CD4-positive, alpha-beta memory T cell (primary cell): ENCODE measurements at regions not wholly inside any gene's neighbourhood (a gene's known extent, or its start where the extent isn't known, plus 50 kb on each side); places are given as distances from the start of the nearest gene placed in this dataset.
A peak's percentile ranks its signal among the peaks of the same experiment; 100 is the strongest.

ENCODE experiments used
- CTCF ChIA-PET: fragments of 350-600 bp; sonication (Branson Sonifier 250); formaldehyde crosslinking; loops from one replicate; lab custom pipeline; 2021; ENCODE audit warnings: inconsistent platforms; ENCODE audit not compliant: partially characterized antibody; lab: Charles Lee
- POLR2A ChIA-PET: fragments of 350-600 bp; sonication (Branson Sonifier 250); formaldehyde crosslinking; loops from one replicate; lab custom pipeline; 2021; ENCODE audit not compliant: partially characterized antibody; lab: Charles Lee
- DNase-seq, 5 donors: peaks; one replicate each; pipeline versions ENCODE4 v3.0.0 to v3.0.0-alpha.2; 2020 to 2022; ENCODE audit warnings: mixed read lengths in 1 of 5
- H3K27ac ChIP-seq: one replicate; pipeline ENCODE4 v1.7.0; 2013; ENCODE audit warnings: low read depth, low read length
- H3K27me3 ChIP-seq: 2 replicates; pipeline ENCODE4 v1.7.0; 2013; ENCODE audit warnings: mild to moderate bottlenecking, low read length, moderate library complexity; ENCODE audit not compliant: insufficient read depth
- H3K36me3 ChIP-seq: 2 replicates; pipeline ENCODE4 v1.7.0; 2013; ENCODE audit warnings: mild to moderate bottlenecking, low read length, moderate library complexity; ENCODE audit not compliant: insufficient read depth
- H3K4me1 ChIP-seq: 2 replicates; pipeline ENCODE4 v1.7.0; 2013; ENCODE audit warnings: mild to moderate bottlenecking, low read length, moderate library complexity; ENCODE audit not compliant: insufficient read depth
- H3K4me3 ChIP-seq, 2 donors: one replicate each; pipeline ENCODE4 v1.7.0; 2013; ENCODE audit warnings: low read length in 2 of 2, mild to moderate bottlenecking in 1 of 2
- H3K9me3 ChIP-seq, 2 donors: one replicate each; pipeline ENCODE4 v1.7.0; 2013; ENCODE audit warnings: low read length in 2 of 2, control low read depth in 1 of 2; ENCODE audit not compliant: control insufficient read depth in 1 of 2
- H3K27ac Mint-ChIP-seq, 7 donors: one replicate each; pipeline ENCODE4 v1.8.0; 2020 to 2021; ENCODE audit warnings: mixed read lengths in 7 of 7, mild to moderate bottlenecking in 6 of 7, inconsistent platforms in 3 of 7, moderate library complexity in 3 of 7
- H3K27me3 Mint-ChIP-seq, 2 donors: one replicate each; pipeline ENCODE4 v1.8.0; 2020 to 2021; ENCODE audit warnings: mixed read lengths in 2 of 2
- H3K36me3 Mint-ChIP-seq, 2 donors: one replicate each; pipeline ENCODE4 v1.8.0; 2020 to 2021; ENCODE audit warnings: mixed read lengths in 2 of 2, inconsistent platforms in 1 of 2, mild to moderate bottlenecking in 1 of 2
- H3K4me1 Mint-ChIP-seq, 4 donors: one replicate each; pipeline ENCODE4 v1.8.0; 2020 to 2021; ENCODE audit warnings: mixed read lengths in 4 of 4, mild to moderate bottlenecking in 1 of 4
- H3K4me3 Mint-ChIP-seq, 8 donors: one replicate each; pipeline ENCODE4 v1.8.0; 2020 to 2021; ENCODE audit warnings: mixed read lengths in 8 of 8, mild to moderate bottlenecking in 7 of 8, moderate library complexity in 6 of 8, inconsistent platforms in 3 of 8
- H3K9me3 Mint-ChIP-seq, 8 donors: one replicate each; pipeline ENCODE4 v1.8.0; 2020 to 2021; ENCODE audit warnings: mixed read lengths in 8 of 8, mild to moderate bottlenecking in 5 of 8, inconsistent platforms in 3 of 8, moderate library complexity in 1 of 8
- intact Hi-C: fragments of 100-400 bp; cut with micrococcal nuclease; formaldehyde crosslinking; loops from one replicate; pipeline ENCODE4 v1.15.1; 2023

GRCh38 chr4:146124023-146124680 is 51.4 kb upstream of the LSM6 start:
- intact Hi-C loops, result no loop called here
- DNase-seq, result no peak
- Histone ChIP-seq H3K27me3 (no peaks in the 10 kb centered on the region), H3K9me3 (no peaks in the 10 kb centered on the region), H3K36me3 (no peaks in the 10 kb centered on the region), H3K27ac (no peak overlapping the region), H3K4me3 (no peak overlapping the region), H3K4me1 (no peaks in the 10 kb centered on the region)
- Mint-ChIP-seq H3K27me3 (peaks cover 2% of the 10 kb centered on the region in 2 donors), H3K4me1 (peaks cover 0 to 7% (median 3%) of the 10 kb centered on the region in 4 donors), H3K36me3 (no peaks in the 10 kb centered on the region), H3K9me3 (no peaks in the 10 kb centered on the region), H3K4me3 (no peak overlapping the region), H3K27ac (no peak overlapping the region)
- POLR2A ChIA-PET, result no interaction called here
- CTCF ChIA-PET, result no interaction called here

- CTCF ChIA-PET, result no interaction called here
- H3K4me3 ChIP-seq, result no peak overlapping the region
- DNase-seq, result no peak
- no peaks in the 10 kb centered on the region for H3K9me3 Mint-ChIP-seq
- no peak overlapping the region for H3K4me3 Mint-ChIP-seq
- no peaks in the 10 kb centered on the region for H3K27me3 ChIP-seq
- H3K4me1 Mint-ChIP-seq, result peaks cover 0 to 7% (median 3%) of the 10 kb centered on the region in 4 donors
- no peaks in the 10 kb centered on the region for H3K36me3 ChIP-seq
- intact Hi-C loops, result no loop called here
- H3K27ac Mint-ChIP-seq, result no peak overlapping the region
- H3K27me3 Mint-ChIP-seq, result peaks cover 2% of the 10 kb centered on the region in 2 donors
- H3K27ac ChIP-seq, result no peak overlapping the region
- POLR2A ChIA-PET, result no interaction called here
- no peaks in the 10 kb centered on the region for H3K4me1 ChIP-seq
- H3K9me3 ChIP-seq, result no peaks in the 10 kb centered on the region
- no peaks in the 10 kb centered on the region for H3K36me3 Mint-ChIP-seq
These were observed 52.3 kb upstream of the LSM6 start for GRCh38 chr4:146123231-146123630.

GRCh38 chr4:146122398-146122797 is 53.1 kb upstream of the LSM6 start:
- Histone ChIP-seq H3K27me3 (no peaks in the 10 kb centered on the region), H3K27ac (no peak overlapping the region), H3K36me3 (no peaks in the 10 kb centered on the region), H3K9me3 (no peaks in the 10 kb centered on the region), H3K4me1 (no peaks in the 10 kb centered on the region), H3K4me3 (no peak overlapping the region)
- Mint-ChIP-seq H3K9me3 (no peaks in the 10 kb centered on the region), H3K36me3 (no peaks in the 10 kb centered on the region), H3K27ac (no peak overlapping the region), H3K4me1 (peaks cover 0 to 7% (median 3%) of the 10 kb centered on the region in 4 donors), H3K4me3 (peak overlapping the region in 1 of 8 donors; percentile 11), H3K27me3 (peaks cover 3 to 6% of the 10 kb centered on the region in 2 donors)
- no peak for DNase-seq
- POLR2A ChIA-PET, result no interaction called here
- CTCF ChIA-PET, result interaction anchor here (1.0 kb wide), 1 partner anchor 24 kb away, joined by 3 read pairs; no protein-coding TSS in a partner anchor
- intact Hi-C loops, result no loop called here

DNA sequence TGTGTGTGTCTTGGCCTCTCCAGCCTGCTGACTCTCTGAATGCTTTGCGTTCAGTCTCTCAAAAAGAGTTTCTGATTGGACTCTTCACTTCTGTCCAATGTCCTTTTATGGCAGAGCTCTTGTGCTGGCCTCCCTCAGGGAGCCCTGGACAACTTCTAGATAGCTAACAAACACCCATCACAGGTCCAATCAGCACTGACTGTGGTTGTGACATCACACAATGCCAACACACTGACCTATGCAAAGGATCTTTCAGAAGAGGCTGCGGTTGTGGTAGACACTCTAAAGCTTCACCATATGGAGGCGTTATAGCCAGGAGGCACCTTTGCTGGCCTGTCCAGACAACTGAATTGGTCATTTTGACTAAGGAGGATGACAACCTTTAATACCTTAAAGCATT is 53.8 kb upstream of the LSM6 start:
- H3K36me3 Mint-ChIP-seq, result no peaks in the 10 kb centered on the region

DNA sequence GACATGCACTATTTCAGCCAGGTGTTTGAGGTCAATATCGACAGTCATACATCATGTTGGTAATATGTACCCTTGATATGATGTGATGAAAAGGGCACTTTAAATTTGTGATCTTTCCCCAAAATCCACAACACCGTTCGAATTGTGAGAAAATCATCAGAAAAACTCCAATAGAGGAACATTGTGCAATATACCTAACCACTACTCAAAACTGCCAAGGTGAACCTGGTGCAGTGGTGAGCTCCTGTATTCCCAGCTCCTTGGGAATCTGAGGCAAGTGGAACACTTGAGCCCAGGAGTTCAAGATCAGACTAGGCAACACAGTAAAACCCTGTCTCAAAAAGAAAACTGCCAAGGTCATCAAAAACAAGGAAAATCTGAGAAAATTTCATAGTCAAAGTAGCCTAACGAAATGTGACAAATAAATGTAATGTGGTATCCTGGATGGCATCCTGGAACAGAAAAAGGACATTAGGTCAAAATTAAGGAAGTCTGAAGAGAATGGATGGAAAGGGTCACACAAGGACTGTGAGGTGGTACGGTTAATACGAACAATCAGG is 55.6 kb upstream of the LSM6 start:
- H3K27ac Mint-ChIP-seq, result no peak overlapping the region

More for the DNA sequence above, 53.8 kb upstream of the LSM6 start:
- Histone ChIP-seq H3K36me3 (no peaks in the 10 kb centered on the region), H3K9me3 (no peaks in the 10 kb centered on the region), H3K27me3 (no peaks in the 10 kb centered on the region), H3K4me1 (no peaks in the 10 kb centered on the region), H3K4me3 (no peak overlapping the region), H3K27ac (no peak overlapping the region)
- DNase-seq, result no peak
- Mint-ChIP-seq H3K27ac (no peak overlapping the region), H3K4me3 (no peak overlapping the region), H3K27me3 (peaks cover 3 to 6% of the 10 kb centered on the region in 2 donors), H3K9me3 (no peaks in the 10 kb centered on the region), H3K4me1 (peaks cover 0 to 7% (median 3%) of the 10 kb centered on the region in 4 donors)
- intact Hi-C loops, result no loop called here
- ChIA-PET CTCF (interaction anchor here (1.0 kb wide), 1 partner anchor 23 kb away, joined by 3 read pairs; no protein-coding TSS in a partner anchor), POLR2A (no interaction called here)

DNA sequence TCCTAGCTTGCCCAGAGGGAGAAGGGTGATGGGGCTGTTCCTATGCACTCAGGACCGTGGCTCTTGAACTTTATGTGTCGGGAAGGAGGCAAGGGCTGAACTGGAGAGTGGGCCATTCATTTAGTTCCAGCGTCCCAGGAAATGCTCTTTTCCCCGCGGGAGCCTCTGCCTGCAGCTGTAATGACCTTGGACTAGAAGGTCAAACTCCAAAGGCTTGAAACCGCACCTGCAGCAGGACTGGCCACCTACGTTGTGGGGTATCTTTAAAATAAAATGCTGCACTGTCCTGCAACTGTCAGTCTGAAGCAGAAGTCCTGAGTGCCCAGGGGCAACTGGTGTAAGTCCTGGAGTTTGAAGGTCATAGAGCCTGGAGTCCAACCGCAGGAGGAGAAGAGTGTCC is 61.5 kb upstream of the LSM6 start:
- intact Hi-C loops, result no loop called here
- H3K4me3 Mint-ChIP-seq, result no peak overlapping the region
- Histone ChIP-seq H3K9me3 (no peaks in the 10 kb centered on the region), H3K4me1 (no peaks in the 10 kb centered on the region), H3K27ac (no peak overlapping the region), H3K36me3 (no peaks in the 10 kb centered on the region), H3K27me3 (no peaks in the 10 kb centered on the region), H3K4me3 (no peak overlapping the region)
- ChIA-PET CTCF (no interaction called here), POLR2A (no interaction called here)
- no peaks in the 10 kb centered on the region for H3K36me3 Mint-ChIP-seq
- no peaks in the 10 kb centered on the region for H3K4me1 Mint-ChIP-seq
- H3K27ac Mint-ChIP-seq, result no peak overlapping the region
- H3K9me3 Mint-ChIP-seq, result no peaks in the 10 kb centered on the region
- H3K27me3 Mint-ChIP-seq, result peaks cover 8 to 11% of the 10 kb centered on the region in 2 donors
- DNase-seq, result no peak

More for the DNA sequence above, 55.6 kb upstream of the LSM6 start:
- Histone ChIP-seq H3K27ac (no peak overlapping the region), H3K4me3 (no peak overlapping the region), H3K27me3 (no peaks in the 10 kb centered on the region), H3K36me3 (no peaks in the 10 kb centered on the region), H3K9me3 (no peaks in the 10 kb centered on the region), H3K4me1 (no peaks in the 10 kb centered on the region)
- Mint-ChIP-seq H3K36me3 (no peaks in the 10 kb centered on the region), H3K9me3 (no peaks in the 10 kb centered on the region), H3K4me3 (no peak overlapping the region), H3K27me3 (peaks cover 3 to 8% of the 10 kb centered on the region in 2 donors), H3K4me1 (peaks cover 0 to 7% (median 3%) of the 10 kb centered on the region in 4 donors)
- intact Hi-C loops, result no loop called here
- POLR2A ChIA-PET, result no interaction called here
- no peak for DNase-seq
- CTCF ChIA-PET, result no interaction called here

GRCh38 chr4:146113171-146113570 is 62.3 kb upstream of the LSM6 start:
- CTCF ChIA-PET, result no interaction called here
- intact Hi-C loops, result no loop called here
- Histone ChIP-seq H3K4me3 (no peak overlapping the region), H3K36me3 (no peaks in the 10 kb centered on the region), H3K9me3 (no peaks in the 10 kb centered on the region), H3K27me3 (no peaks in the 10 kb centered on the region), H3K27ac (no peak overlapping the region), H3K4me1 (no peaks in the 10 kb centered on the region)
- POLR2A ChIA-PET, result no interaction called here
- Mint-ChIP-seq H3K27me3 (peaks cover 8 to 11% of the 10 kb centered on the region in 2 donors), H3K36me3 (no peaks in the 10 kb centered on the region), H3K9me3 (no peaks in the 10 kb centered on the region), H3K4me3 (no peak overlapping the region), H3K27ac (no peak overlapping the region), H3K4me1 (no peaks in the 10 kb centered on the region)
- DNase-seq, result no peak
